GM23338 (cell line): ENCODE measurements at regions not wholly inside any gene's neighbourhood (a gene's known extent, or its start where the extent isn't known, plus 50 kb on each side); places are given as distances from the start of the nearest gene placed in this dataset.

Source experiments
- ATAC-seq: fragments of 200-7000 bp; cut with Tn5 transposase; 3 replicates; pipeline ENCODE4 v1.9.1; 2020
- DNase-seq: peaks from one replicate; pipeline ENCODE4 v3.0.0-alpha.2; 2015; ENCODE audit warnings: low spot score
- H2AFZ ChIP-seq: fragments of 200-600 bp; sonication (generic); 2 replicates; pipeline ENCODE4 v1.8.0; 2016; ENCODE audit warnings: antibody characterized with exemption, mild to moderate bottlenecking, moderate library complexity
- H3F3A ChIP-seq: fragments of 200-600 bp; sonication (generic); replicated peaks from 2 replicates; pipeline ENCODE4 v1.8.0; 2017; ENCODE audit warnings: antibody characterized with exemption, mixed run types, low read depth
- H3K27ac ChIP-seq: fragments of 200-600 bp; sonication (generic); 2 replicates; pipeline ENCODE4 v1.6.1; 2016; ENCODE audit warnings: low read depth
- H3K27me3 ChIP-seq: fragments of 200-600 bp; sonication (generic); 2 replicates; pipeline ENCODE4 v1.8.0; 2016; ENCODE audit warnings: mild to moderate bottlenecking, mixed run types, moderate library complexity; ENCODE audit not compliant: insufficient read depth
- H3K36me3 ChIP-seq: fragments of 200-600 bp; sonication (generic); 2 replicates; pipeline ENCODE4 v1.8.0; 2016; ENCODE audit warnings: mild to moderate bottlenecking; ENCODE audit not compliant: insufficient read depth
- H3K4me1 ChIP-seq: fragments of 200-600 bp; sonication (generic); 2 replicates; pipeline ENCODE4 v1.8.0; 2016; ENCODE audit warnings: mild to moderate bottlenecking, moderate library complexity; ENCODE audit not compliant: insufficient read depth
- H3K4me2 ChIP-seq: fragments of 200-600 bp; sonication (generic); 2 replicates; pipeline ENCODE4 v1.7.1; 2017; ENCODE audit warnings: mixed run types
- H3K4me3 ChIP-seq: fragments of 200-600 bp; sonication (generic); 2 replicates; pipeline ENCODE4 v1.6.1; 2016; ENCODE audit warnings: mixed run types
- H3K79me2 ChIP-seq: fragments of 200-600 bp; sonication (generic); replicated peaks from 2 replicates; pipeline ENCODE4 v1.8.0; 2017; ENCODE audit warnings: mild to moderate bottlenecking; ENCODE audit not compliant: insufficient read depth
- H3K9me2 ChIP-seq: fragments of 200-600 bp; sonication (generic); 2 replicates; pipeline ENCODE4 v1.8.0; 2017; ENCODE audit not compliant: insufficient read depth
- H4K20me1 ChIP-seq: fragments of 200-600 bp; sonication (generic); replicated peaks from 2 replicates; pipeline ENCODE4 v1.8.0; 2017; ENCODE audit warnings: mild to moderate bottlenecking; ENCODE audit not compliant: insufficient read depth
- H3K27ac Mint-ChIP-seq: 2 replicates; pipeline ENCODE4 v1.8.0; 2020; ENCODE audit warnings: inconsistent platforms, mild to moderate bottlenecking, moderate library complexity, mixed read lengths
- H3K27me3 Mint-ChIP-seq: 3 replicates; pipeline ENCODE4 v1.8.0; 2022; ENCODE audit warnings: low read depth, mild to moderate bottlenecking, moderate library complexity, mixed read lengths, inconsistent platforms; ENCODE audit not compliant: insufficient read depth, poor library complexity
- H3K36me3 Mint-ChIP-seq: 3 replicates; pipeline ENCODE4 v1.8.0; 2021; ENCODE audit warnings: low read depth, mild to moderate bottlenecking, inconsistent platforms, moderate library complexity, mixed read lengths
- H3K4me1 Mint-ChIP-seq: 3 replicates; pipeline ENCODE4 v1.8.0; 2020; ENCODE audit warnings: mild to moderate bottlenecking, inconsistent platforms, mixed read lengths
- H3K4me3 Mint-ChIP-seq: 3 replicates; pipeline ENCODE4 v1.8.0; 2021; ENCODE audit warnings: moderate library complexity, mild to moderate bottlenecking, inconsistent platforms, mixed read lengths
- H3K9me3 Mint-ChIP-seq: 3 replicates; pipeline ENCODE4 v1.8.0; 2020; ENCODE audit warnings: moderate library complexity, mild to moderate bottlenecking, inconsistent platforms, mixed read lengths
- CREB1 ChIP-seq: fragments of 250-450 bp; sonication (Bioruptor Pico); IDR thresholded peaks from 2 replicates; pipeline ENCODE4 v1.5.0; 2020; ENCODE audit warnings: low read depth, mild to moderate bottlenecking, moderate library complexity
- CTCF ChIP-seq, 2 experiments: fragments of 200-600 bp in 1 of 2; sonication (generic) in 1 of 2; conservative IDR thresholded peaks; 2 replicates each; pipeline versions ENCODE4 v1.5.1 to v1.6.1; 2016 to 2017; ENCODE audit warnings: antibody characterized with exemption in 2 of 2, low read depth in 2 of 2, mild to moderate bottlenecking in 2 of 2, moderate library complexity in 1 of 2
- ETS1 ChIP-seq: IDR thresholded peaks from 2 replicates; pipeline ENCODE4 v1.6.1; 2016; ENCODE audit warnings: antibody characterized with exemption
- EZH2phosphoT487 ChIP-seq: fragments of 200-600 bp; sonication (generic); IDR thresholded peaks from one replicate; pipeline ENCODE4 v1.8.1; 2018; ENCODE audit warnings: antibody characterized with exemption; ENCODE audit not compliant: unreplicated experiment
- JUNB ChIP-seq: IDR thresholded peaks from one replicate; pipeline ENCODE4 v1.6.1; 2016; ENCODE audit warnings: antibody characterized with exemption; ENCODE audit not compliant: unreplicated experiment
- NANOG ChIP-seq: IDR thresholded peaks from 2 replicates; pipeline ENCODE4 v1.6.1; 2016; ENCODE audit warnings: antibody characterized with exemption, borderline replicate concordance
- REST ChIP-seq: IDR thresholded peaks from one replicate; pipeline ENCODE4 v1.6.1; 2018; ENCODE audit warnings: antibody characterized with exemption; ENCODE audit not compliant: unreplicated experiment
- STAT1 ChIP-seq: IDR thresholded peaks from one replicate; pipeline ENCODE4 v1.6.1; 2016; ENCODE audit warnings: antibody characterized with exemption; ENCODE audit not compliant: unreplicated experiment
- ZNF114 ChIP-seq: fragments of 250-450 bp; sonication (Bioruptor Pico); IDR thresholded peaks from 2 replicates; pipeline ENCODE4 v1.5.0; 2020; ENCODE audit warnings: mild to moderate bottlenecking, moderate library complexity
- ZNF331 ChIP-seq: fragments of 250-450 bp; sonication (Bioruptor Pico); IDR thresholded peaks from 2 replicates; pipeline ENCODE4 v1.5.0; 2020; ENCODE audit warnings: low read depth, mild to moderate bottlenecking, moderate library complexity
- ZNF462 ChIP-seq: fragments of 250-450 bp; sonication (Bioruptor Pico); IDR thresholded peaks from 2 replicates; pipeline ENCODE4 v1.5.0; 2020; ENCODE audit warnings: mild to moderate bottlenecking, moderate library complexity

GRCh38 chr19:29303719-29304090 is 90.8 kb upstream of the UQCRFS1 start (continued):
- TF ChIP-seq ZNF462 (CRISPR knock-in tag) (no peak), STAT1 (no peak), ZNF331 (CRISPR knock-in tag) (no peak), ZNF114 (CRISPR knock-in tag) (no peak)

- Histone ChIP-seq H3K27ac (no peak overlapping the region), H3K79me2 (no peaks in the 10 kb centered on the region), H3K9me2 (no peaks in the 10 kb centered on the region), H3K4me1 (peaks cover 8% of the 10 kb centered on the region; the same call in 1 of the 2 replicates), H2AFZ (no peak overlapping the region), H3K4me3 (no peak overlapping the region), H3K36me3 (no peaks in the 10 kb centered on the region), H3K27me3 (peaks cover 5% of the 10 kb centered on the region; the same call in 1 of the 2 replicates), H4K20me1 (no peaks in the 10 kb centered on the region), H3K4me2 (no peak overlapping the region), H3F3A (no peaks in the 10 kb centered on the region)
- Mint-ChIP-seq H3K4me1 (peaks cover 19% of the 10 kb centered on the region), H3K27ac (no peak overlapping the region), H3K9me3 (no peaks in the 10 kb centered on the region; the same call in 2 of the 3 replicates), H3K36me3 (no peaks in the 10 kb centered on the region), H3K27me3 (peaks cover 12% of the 10 kb centered on the region), H3K4me3 (no peak overlapping the region)
- no peak for DNase-seq
- no peak for ATAC-seq
- TF ChIP-seq ZNF331 (CRISPR knock-in tag) (no peak), ETS1 (no peak), CTCF (conservative IDR thresholded peaks at IDR 0.05; ENCODE audit: low read depth in 2 of 2) (no peak), ZNF114 (CRISPR knock-in tag) (no peak), REST (no peak), STAT1 (no peak), JUNB (no peak), NANOG (no peak), CREB1 (no peak), EZH2phosphoT487 (no peak)
Measured at GRCh38 chr19:29305268-29305667, 92.3 kb upstream of the UQCRFS1 start.
